DOHH2 (cell line): ENCODE measurements at regions not wholly inside any gene's neighbourhood (a gene's known extent, or its start where the extent isn't known, plus 50 kb on each side); places are given as distances from the start of the nearest gene placed in this dataset.

Source experiments
- H3F3A ChIP-seq: fragments of 200-600 bp; sonication (generic), shearing (Covaris generic); 2 replicates; pipeline ENCODE4 v1.6.0; 2016; ENCODE audit warnings: antibody characterized with exemption, mild to moderate bottlenecking; ENCODE audit not compliant: control insufficient read depth, insufficient read depth
- H3K27ac ChIP-seq: fragments of 200-600 bp; sonication (generic); 2 replicates; pipeline ENCODE4 v1.5.1; 2014; ENCODE audit warnings: low read depth, mild to moderate bottlenecking, low read length, moderate library complexity
- H3K27me3 ChIP-seq: fragments of 200-600 bp; sonication (generic); 2 replicates; pipeline ENCODE4 v1.6.1; 2014; ENCODE audit warnings: mild to moderate bottlenecking, low read length, mixed read lengths; ENCODE audit not compliant: control insufficient read depth
- H3K36me3 ChIP-seq: fragments of 200-600 bp; sonication (generic); 2 replicates; pipeline ENCODE4 v1.6.1; 2014; ENCODE audit warnings: mild to moderate bottlenecking, low read length, moderate library complexity, mixed read lengths; ENCODE audit not compliant: control insufficient read depth
- H3K4me1 ChIP-seq: fragments of 200-600 bp; sonication (generic); 2 replicates; pipeline ENCODE4 v1.6.1; 2014; ENCODE audit warnings: mild to moderate bottlenecking, low read length, mixed read lengths; ENCODE audit not compliant: control insufficient read depth
- H3K4me2 ChIP-seq: fragments of 200-600 bp; sonication (generic); 2 replicates; pipeline ENCODE4 v1.6.0; 2014; ENCODE audit warnings: mild to moderate bottlenecking, low read length, moderate library complexity
- H3K4me3 ChIP-seq: fragments of 200-600 bp; sonication (generic); 2 replicates; pipeline ENCODE4 v1.5.1; 2014; ENCODE audit warnings: mild to moderate bottlenecking, low read length, mixed read lengths
- H3K79me2 ChIP-seq: fragments of 200-600 bp; sonication (generic); 2 replicates; pipeline ENCODE4 v1.6.1; 2014; ENCODE audit warnings: mild to moderate bottlenecking, low read length, mixed read lengths; ENCODE audit not compliant: control insufficient read depth
- H3K9me2 ChIP-seq: fragments of 200-600 bp; sonication (generic); replicated peaks from 2 replicates; pipeline ENCODE4 v1.6.1; 2014; ENCODE audit warnings: mild to moderate bottlenecking, low read length, mixed read lengths; ENCODE audit not compliant: control insufficient read depth
- H3K9me3 ChIP-seq: fragments of 200-600 bp; sonication (generic); 2 replicates; pipeline ENCODE4 v1.6.1; 2014; ENCODE audit warnings: antibody characterized with exemption, low read length, mixed read lengths; ENCODE audit not compliant: control insufficient read depth, insufficient read depth
- H4K20me1 ChIP-seq: fragments of 200-600 bp; sonication (generic); 2 replicates; pipeline ENCODE4 v1.6.0; 2014; ENCODE audit warnings: low read depth, mild to moderate bottlenecking, antibody characterized with exemption, low read length, moderate library complexity; ENCODE audit not compliant: control insufficient read depth, insufficient read depth
- EZH2phosphoT487 ChIP-seq: fragments of 200-600 bp; sonication (generic); IDR thresholded peaks from 2 replicates; pipeline ENCODE4 v1.6.1; 2017; ENCODE audit warnings: borderline replicate concordance, mild to moderate bottlenecking, antibody characterized with exemption, low read length, moderate library complexity, mixed read lengths
- TF ChIP-seq, protein P1 (sequence below): fragments of 200-600 bp; sonication (generic); IDR thresholded peaks from one replicate; pipeline ENCODE4 v1.5.1; 2014; ENCODE audit warnings: antibody characterized with exemption, mild to moderate bottlenecking, low read depth, low read length; ENCODE audit not compliant: poor library complexity, severe bottlenecking

DNA sequence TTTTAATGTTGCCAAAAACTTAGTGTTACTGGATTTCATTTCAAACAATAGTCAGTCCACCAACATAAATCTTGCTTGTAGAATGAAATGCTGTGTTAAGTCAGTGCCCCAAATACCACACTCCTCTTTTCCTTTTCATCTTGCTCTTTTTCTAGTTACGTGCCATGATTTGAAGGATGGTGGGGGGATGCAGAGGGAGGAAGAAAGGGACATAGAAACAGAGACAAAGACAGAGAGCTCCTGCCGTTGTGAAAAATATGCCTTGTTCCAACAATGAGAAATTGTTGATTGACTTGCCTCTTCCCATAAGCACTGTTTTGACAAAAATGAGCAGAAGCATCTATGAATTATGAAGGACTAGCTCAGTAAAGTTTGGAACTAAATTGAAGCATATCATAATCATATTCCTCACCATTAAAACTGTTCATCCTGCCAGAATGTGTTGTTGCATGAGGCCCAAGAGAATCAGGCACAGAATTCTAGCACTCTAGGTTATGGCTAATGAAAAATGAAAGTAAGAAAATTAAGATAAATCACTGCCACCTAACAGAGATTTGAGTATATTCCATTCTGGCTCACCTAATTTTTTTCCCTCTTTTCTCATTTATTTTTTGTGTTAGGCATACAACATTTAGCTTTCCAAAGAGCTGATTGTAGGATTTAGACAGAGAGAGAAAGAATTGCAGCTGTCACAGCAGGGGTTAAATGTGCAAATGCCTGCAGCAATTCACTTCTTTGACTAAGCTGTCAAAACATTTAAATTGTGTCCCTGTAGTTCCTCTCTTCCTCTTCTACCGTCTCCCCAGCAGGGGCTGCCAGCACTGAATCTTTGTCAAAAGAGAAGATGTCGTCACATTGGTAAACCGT, 111.6 kb upstream of the PTPN13 start:
- Histone ChIP-seq H3K4me3 (no peak overlapping the region), H3K4me2 (no peak overlapping the region)

DNA sequence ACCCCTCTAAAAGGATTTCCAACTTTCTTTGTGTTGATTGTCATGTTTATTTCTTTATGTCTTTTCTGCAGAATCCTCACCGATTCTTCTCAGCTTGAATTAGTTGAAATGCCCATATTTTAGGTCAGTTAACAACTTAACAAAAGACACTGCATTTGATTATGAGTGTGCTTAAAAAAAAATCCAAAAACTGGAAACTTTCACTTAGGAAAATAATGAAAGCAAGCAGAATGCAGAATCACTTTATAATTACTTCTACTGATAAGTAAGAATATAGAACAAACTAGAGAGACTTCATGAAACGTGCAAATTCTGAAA, 111.0 kb upstream of the PTPN13 start:
- Histone ChIP-seq H3K27me3 (no peaks in the 10 kb centered on the region), H3K9me3 (no peaks in the 10 kb centered on the region), H3K4me1 (no peaks in the 10 kb centered on the region), H3K27ac (no peak overlapping the region), H3K4me2 (no peak overlapping the region), H3K9me2 (no peaks in the 10 kb centered on the region), H4K20me1 (no peaks in the 10 kb centered on the region), H3K4me3 (no peak overlapping the region), H3K36me3 (no peaks in the 10 kb centered on the region), H3F3A (no peaks in the 10 kb centered on the region), H3K79me2 (no peaks in the 10 kb centered on the region)
- no peak for TF ChIP-seq EZH2phosphoT487
- TF ChIP-seq, protein P1, sequence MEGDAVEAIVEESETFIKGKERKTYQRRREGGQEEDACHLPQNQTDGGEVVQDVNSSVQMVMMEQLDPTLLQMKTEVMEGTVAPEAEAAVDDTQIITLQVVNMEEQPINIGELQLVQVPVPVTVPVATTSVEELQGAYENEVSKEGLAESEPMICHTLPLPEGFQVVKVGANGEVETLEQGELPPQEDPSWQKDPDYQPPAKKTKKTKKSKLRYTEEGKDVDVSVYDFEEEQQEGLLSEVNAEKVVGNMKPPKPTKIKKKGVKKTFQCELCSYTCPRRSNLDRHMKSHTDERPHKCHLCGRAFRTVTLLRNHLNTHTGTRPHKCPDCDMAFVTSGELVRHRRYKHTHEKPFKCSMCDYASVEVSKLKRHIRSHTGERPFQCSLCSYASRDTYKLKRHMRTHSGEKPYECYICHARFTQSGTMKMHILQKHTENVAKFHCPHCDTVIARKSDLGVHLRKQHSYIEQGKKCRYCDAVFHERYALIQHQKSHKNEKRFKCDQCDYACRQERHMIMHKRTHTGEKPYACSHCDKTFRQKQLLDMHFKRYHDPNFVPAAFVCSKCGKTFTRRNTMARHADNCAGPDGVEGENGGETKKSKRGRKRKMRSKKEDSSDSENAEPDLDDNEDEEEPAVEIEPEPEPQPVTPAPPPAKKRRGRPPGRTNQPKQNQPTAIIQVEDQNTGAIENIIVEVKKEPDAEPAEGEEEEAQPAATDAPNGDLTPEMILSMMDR = no peak

More for the DNA sequence above, 111.6 kb upstream of the PTPN13 start:
- Histone ChIP-seq H3K27ac (no peak overlapping the region), H3K27me3 (no peaks in the 10 kb centered on the region), H3F3A (no peaks in the 10 kb centered on the region), H3K9me3 (no peaks in the 10 kb centered on the region), H3K9me2 (no peaks in the 10 kb centered on the region), H4K20me1 (no peaks in the 10 kb centered on the region), H3K4me1 (no peaks in the 10 kb centered on the region), H3K36me3 (no peaks in the 10 kb centered on the region), H3K79me2 (no peaks in the 10 kb centered on the region)
- no peak for TF ChIP-seq EZH2phosphoT487
- TF ChIP-seq, protein P1 = no peak

DNA sequence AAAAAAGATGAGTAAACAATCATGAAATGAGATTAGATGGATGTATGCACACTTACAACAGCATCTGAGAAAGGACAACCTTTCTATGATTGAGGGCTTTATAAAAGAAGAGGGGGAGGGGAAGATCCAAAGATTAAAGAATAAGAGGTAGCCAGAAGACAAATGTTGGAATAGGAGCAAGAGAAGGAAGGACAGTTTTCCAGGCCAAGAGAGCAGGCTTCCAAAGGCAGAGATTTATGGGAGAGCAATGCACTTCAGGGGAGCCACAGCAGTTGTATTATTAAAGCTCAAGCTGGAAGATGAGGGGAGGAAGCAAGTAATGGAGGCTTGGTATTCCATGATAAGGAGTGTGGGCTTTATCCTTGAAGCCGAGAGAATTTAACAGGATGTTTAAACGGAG, 110.3 kb upstream of the PTPN13 start:
- Histone ChIP-seq H3K4me1 (no peaks in the 10 kb centered on the region), H3K27me3 (no peaks in the 10 kb centered on the region), H3K9me3 (no peaks in the 10 kb centered on the region), H3K4me3 (no peak overlapping the region), H4K20me1 (no peaks in the 10 kb centered on the region), H3F3A (no peaks in the 10 kb centered on the region), H3K4me2 (no peak overlapping the region), H3K36me3 (no peaks in the 10 kb centered on the region), H3K27ac (no peak overlapping the region), H3K9me2 (no peaks in the 10 kb centered on the region), H3K79me2 (no peaks in the 10 kb centered on the region)
- no peak for TF ChIP-seq EZH2phosphoT487
- TF ChIP-seq, protein P1 = no peak
